GM13976 (cell line): ENCODE measurements at regions not wholly inside any gene's neighbourhood (a gene's known extent, or its start where the extent isn't known, plus 50 kb on each side); places are given as distances from the start of the nearest gene placed in this dataset.
"Not testable (repeated sequence)": the region's sequence is repeated elsewhere in the genome, so short reads cannot be mapped to it uniquely, and the experiment has no call there.

ENCODE experiments used
- DNase-seq: peaks from one replicate; pipeline ENCODE4 v3.0.0; 2012; ENCODE audit warnings: low spot score
- in situ Hi-C: fragments of 300-500 bp; cut with MboI; formaldehyde crosslinking; loops from one replicate; pipeline ENCODE4 v1.12.0; 2022; ENCODE audit warnings: low sequenced_read_pairs, mixed read lengths, inconsistent platforms; ENCODE audit not compliant: unreplicated experiment
- TF ChIP-seq, protein P1 (sequence below): IDR thresholded peaks from 2 replicates; pipeline ENCODE4 v1.5.1; 2012; ENCODE audit warnings: borderline replicate concordance, mild to moderate bottlenecking; ENCODE audit not compliant: insufficient read depth; ENCODE audit errors: extremely low read depth, missing control alignments, control extremely low read depth

DNA sequence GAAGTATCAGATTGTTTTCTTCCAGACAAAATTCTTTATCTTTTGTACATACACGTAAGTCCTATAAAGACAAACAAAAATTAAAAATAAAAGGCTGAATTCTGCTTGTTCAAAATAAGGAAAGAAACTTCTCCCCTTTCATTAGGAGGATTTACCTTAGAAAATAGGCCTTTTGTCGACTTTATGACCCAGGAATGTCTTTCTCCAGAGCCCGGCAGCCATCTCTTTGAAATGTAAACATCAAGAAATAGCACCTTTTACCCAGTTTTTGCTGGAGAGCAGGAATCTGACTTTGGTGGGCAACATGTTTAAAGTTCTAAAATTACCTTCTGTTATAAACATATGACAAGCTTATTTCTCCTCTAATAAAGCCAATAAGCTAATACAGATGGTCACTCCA, 373.0 kb upstream of the FTMT start:
- in situ Hi-C loops, result no loop called here
- DNase-seq, result no peak

DNA sequence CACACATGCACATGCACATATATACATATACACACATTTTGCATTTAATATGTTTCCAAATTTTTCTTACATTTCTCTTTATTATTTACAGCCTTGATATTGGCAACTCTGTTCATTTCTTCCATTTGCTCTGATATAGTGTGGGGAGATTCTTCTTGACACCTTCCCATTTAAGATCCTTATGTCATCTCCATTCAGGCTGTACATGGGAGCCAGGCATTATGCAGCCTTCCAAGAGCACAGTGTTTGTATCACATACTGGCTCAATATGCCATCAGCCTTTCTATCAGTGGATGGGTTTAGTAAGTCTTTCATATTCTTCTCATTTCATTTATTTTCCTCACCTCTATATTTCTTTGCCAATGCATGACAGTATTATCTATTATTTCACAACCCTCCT, 372.3 kb upstream of the FTMT start:
- in situ Hi-C loops, result no loop called here
- TF ChIP-seq, protein P1, sequence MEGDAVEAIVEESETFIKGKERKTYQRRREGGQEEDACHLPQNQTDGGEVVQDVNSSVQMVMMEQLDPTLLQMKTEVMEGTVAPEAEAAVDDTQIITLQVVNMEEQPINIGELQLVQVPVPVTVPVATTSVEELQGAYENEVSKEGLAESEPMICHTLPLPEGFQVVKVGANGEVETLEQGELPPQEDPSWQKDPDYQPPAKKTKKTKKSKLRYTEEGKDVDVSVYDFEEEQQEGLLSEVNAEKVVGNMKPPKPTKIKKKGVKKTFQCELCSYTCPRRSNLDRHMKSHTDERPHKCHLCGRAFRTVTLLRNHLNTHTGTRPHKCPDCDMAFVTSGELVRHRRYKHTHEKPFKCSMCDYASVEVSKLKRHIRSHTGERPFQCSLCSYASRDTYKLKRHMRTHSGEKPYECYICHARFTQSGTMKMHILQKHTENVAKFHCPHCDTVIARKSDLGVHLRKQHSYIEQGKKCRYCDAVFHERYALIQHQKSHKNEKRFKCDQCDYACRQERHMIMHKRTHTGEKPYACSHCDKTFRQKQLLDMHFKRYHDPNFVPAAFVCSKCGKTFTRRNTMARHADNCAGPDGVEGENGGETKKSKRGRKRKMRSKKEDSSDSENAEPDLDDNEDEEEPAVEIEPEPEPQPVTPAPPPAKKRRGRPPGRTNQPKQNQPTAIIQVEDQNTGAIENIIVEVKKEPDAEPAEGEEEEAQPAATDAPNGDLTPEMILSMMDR, result no peak
- DNase-seq, result no peak

More for the DNA sequence above, 373.0 kb upstream of the FTMT start:
- TF ChIP-seq, protein P1, result no peak

DNA sequence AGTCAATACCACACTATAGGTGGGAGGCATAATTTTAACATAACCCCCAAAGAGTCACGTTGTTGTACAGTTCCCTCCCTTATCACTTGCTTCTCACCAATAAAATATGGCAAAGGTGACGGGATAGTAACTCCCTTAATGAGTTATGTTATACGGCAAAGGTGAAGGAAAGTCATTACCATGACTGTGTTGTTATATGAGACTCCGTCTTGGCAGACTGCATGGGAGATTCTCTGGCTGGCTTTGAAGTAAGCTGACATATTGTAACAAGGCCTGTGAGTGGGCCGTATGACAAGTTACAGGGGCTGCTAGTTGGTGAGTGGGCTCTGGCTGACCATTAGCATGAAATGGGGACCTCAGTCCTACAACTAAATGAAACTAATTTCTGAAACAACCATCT, 366.4 kb upstream of the FTMT start:
- TF ChIP-seq, protein P1, result no peak
- in situ Hi-C loops, result no loop called here
- DNase-seq, result no peak

DNA sequence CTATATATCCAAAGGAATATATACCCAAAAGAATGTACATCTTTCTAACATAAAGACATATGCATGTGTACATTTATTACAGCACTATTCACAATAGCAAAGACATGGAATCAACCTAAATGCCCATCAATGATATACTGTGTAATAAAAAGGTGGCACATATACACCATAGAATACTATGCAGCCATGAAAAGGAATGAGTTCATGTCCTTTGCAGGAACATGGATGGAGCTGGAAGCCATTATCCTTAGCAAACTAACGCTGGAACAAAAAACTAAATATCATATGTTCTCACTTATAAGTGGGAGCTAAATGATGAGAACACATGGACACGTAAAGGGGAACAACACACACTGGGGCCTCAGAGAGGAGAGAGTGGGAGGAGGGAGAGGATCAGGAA, 365.7 kb upstream of the FTMT start:
- in situ Hi-C loops, result not testable (repeated sequence)

DNA sequence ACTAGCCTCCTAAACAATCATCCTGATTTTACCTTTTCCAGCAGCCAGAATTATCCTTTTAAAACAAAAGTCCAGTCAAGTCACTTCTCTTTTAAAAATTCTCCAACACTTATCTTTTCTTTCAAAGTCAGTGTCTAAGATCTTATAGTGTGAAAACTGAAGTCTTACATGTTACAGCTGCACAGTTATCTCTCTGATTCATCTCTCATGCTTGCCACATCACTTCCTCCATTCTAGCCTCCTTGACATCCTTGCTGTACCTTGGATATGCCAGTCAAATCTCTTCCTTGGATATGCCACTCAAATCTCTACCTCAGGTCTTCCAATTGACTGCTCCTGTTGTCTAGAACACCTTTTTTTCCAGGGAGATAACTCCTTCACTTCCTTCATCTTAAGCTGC, 361.7 kb upstream of the FTMT start:
- in situ Hi-C loops, result no loop called here
- TF ChIP-seq, protein P1, result no peak
- no peak for DNase-seq

More for the DNA sequence above, 365.7 kb upstream of the FTMT start:
- DNase-seq, result not testable (repeated sequence)

DNA sequence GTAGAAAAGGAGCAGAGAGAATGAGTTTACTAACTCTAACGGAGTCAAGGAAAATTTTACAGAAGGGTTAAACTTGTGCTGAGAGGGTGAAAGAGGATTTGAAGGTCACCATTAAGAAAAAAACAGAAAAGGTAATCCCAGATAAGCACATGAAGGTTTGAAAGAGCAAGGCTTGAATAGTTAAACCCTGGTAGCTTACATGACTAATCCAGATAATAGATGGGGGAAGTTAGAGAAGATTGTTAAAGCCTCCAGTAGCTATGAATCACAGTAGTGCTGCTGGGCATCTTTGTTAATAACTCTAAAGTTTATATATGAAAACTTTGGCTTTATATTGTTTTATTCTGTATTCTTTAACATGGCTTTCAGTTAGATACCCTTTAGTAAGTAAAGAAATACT, 354.5 kb upstream of the FTMT start:
- in situ Hi-C loops, result no loop called here
- TF ChIP-seq, protein P1, result no peak
- no peak for DNase-seq

DNA sequence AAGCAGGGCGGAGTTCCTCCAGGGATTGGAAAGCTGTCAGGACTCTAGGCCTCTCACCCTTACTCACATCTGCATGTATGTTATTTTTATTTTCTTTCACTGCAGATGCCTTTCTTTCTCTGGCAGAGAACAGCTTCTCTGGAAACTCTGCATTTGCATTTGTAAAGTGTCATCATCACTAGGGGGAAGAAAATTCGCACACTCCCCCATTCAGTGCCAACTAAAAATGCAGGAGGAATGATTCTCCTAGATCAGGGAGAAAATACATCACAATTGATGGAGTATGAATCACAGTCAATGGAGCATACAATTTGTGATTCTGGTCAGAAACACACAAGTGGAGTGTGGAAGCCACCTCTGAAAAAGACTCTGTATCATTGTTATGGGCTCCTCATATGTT, 351.4 kb upstream of the FTMT start:
- DNase-seq, result no peak
- TF ChIP-seq, protein P1, result no peak
- in situ Hi-C loops, result no loop called here
